Naive thymus-derived CD8-positive, alpha-beta T cell (primary cell): ENCODE measurements at regions not wholly inside any gene's neighbourhood (a gene's known extent, or its start where the extent isn't known, plus 50 kb on each side); places are given as distances from the start of the nearest gene placed in this dataset.

Source experiments
- ATAC-seq, 2 donors: fragments of 150-1000 bp; cut with Tn5 transposase in 1 of 2; sonication (Bioruptor Pico), chemical (Tn5 transposase) in 1 of 2; 1 replicate in 1 of 2; 2 replicates in 1 of 2; pipeline ENCODE4 v1.10.0; 2021; ENCODE audit warnings: mild to moderate bottlenecking in 2 of 2, moderate library complexity in 2 of 2
- POLR2A ChIA-PET: fragments of 350-600 bp; sonication (Branson Sonifier 250); formaldehyde crosslinking; loops from one replicate; lab custom pipeline; 2021; ENCODE audit warnings: antibody characterized with exemption; lab: Charles Lee
- DNase-seq, 10 donors: peaks; one replicate each; pipeline versions ENCODE4 v3.0.0 to v3.0.0-alpha.2; 2020 to 2022
- H3K27ac Mint-ChIP-seq, 10 donors: one replicate each; pipeline ENCODE4 v1.8.0; 2020 to 2022; ENCODE audit warnings: mild to moderate bottlenecking in 10 of 10, mixed read lengths in 10 of 10, moderate library complexity in 4 of 10, inconsistent platforms in 1 of 10
- H3K27me3 Mint-ChIP-seq, 5 donors: one replicate each; pipeline ENCODE4 v1.8.0; 2021 to 2022; ENCODE audit warnings: mixed read lengths in 5 of 5
- H3K36me3 Mint-ChIP-seq, 3 donors: one replicate each; pipeline ENCODE4 v1.8.0; 2020 to 2022; ENCODE audit warnings: mixed read lengths in 3 of 3, mild to moderate bottlenecking in 2 of 3, inconsistent platforms in 1 of 3
- H3K4me1 Mint-ChIP-seq, 4 donors: one replicate each; pipeline ENCODE4 v1.8.0; 2021 to 2022; ENCODE audit warnings: mixed read lengths in 4 of 4
- H3K4me3 Mint-ChIP-seq, 10 donors: one replicate each; pipeline ENCODE4 v1.8.0; 2020 to 2022; ENCODE audit warnings: mild to moderate bottlenecking in 10 of 10, mixed read lengths in 10 of 10, moderate library complexity in 6 of 10, inconsistent platforms in 1 of 10
- H3K9me3 Mint-ChIP-seq, 9 donors: one replicate each; pipeline ENCODE4 v1.8.0; 2020 to 2022; ENCODE audit warnings: mixed read lengths in 9 of 9, mild to moderate bottlenecking in 3 of 9, inconsistent platforms in 1 of 9, moderate library complexity in 1 of 9

DNA sequence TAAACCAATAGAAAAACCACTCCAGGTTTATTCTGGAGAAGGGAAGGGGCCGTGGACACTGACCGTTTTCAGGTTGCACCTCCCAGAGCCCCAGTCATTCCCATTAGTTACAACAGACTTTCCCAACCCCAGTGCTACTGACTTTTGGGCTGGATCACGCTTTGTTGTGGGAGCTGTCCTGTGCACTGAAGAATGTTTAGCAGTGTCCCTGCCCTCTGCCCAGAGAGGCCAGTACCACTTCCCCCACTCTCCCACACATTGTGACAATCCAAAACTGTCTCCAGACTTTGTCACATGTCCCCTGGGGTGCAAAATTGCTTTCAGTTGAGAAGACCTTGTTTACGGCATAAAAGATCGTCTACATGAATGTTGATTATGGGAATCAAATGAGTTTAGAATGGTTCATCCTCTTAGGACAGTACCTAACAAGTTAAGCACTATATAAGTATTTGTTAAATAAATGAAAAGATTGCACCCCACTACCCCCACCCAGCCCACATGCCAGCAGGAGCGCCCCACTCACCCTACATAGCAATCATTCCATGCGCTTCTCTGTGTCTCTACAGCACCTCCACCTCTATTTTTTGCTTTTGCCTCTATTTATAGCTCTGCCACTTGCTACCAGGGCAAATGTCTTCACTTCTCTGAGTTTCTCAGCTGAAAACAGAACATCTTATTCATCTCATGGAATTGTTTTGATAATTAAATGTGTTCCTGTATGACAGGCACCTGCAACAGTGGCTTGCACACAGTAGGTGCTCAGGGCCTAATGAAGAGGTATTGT, 104.9 kb downstream of the AXIN2 start:
- H3K4me3 Mint-ChIP-seq = no peak overlapping the region
- no peak for DNase-seq
- H3K9me3 Mint-ChIP-seq = peaks cover 0 to 5% (median 0%) of the 10 kb centered on the region in 9 donors
- peaks cover 0 to 3% (median 2%) of the 10 kb centered on the region in 5 donors for H3K27me3 Mint-ChIP-seq
- H3K27ac Mint-ChIP-seq = peak overlapping the region in 1 of 10 donors; percentile 5
- no peak for ATAC-seq
- H3K4me1 Mint-ChIP-seq = peaks cover 0 to 9% (median 3%) of the 10 kb centered on the region in 4 donors
- POLR2A ChIA-PET = no interaction called here
- no peaks in the 10 kb centered on the region for H3K36me3 Mint-ChIP-seq

DNA sequence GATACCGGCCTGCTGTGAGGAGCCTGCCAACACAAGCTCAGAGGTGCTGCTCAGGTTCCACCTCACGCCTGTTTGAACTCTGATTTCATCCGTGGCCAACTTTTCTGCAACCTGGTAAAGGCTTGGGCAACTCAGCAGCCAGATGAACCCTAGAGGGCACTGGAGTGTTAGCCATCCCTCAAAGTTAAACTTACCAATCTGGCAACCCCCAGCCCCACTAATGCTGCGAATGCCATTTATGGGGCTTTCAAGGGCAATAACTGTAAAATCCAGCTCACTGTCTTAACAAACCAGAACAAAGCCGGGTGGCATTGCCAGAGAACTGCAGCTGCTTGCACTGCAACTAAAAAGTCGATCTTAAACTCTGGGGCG, 105.5 kb downstream of the AXIN2 start:
- ATAC-seq (peak in 1 of 2 donors; percentile 43), DNase-seq (peak in 6 of 10 donors; percentile 2 to 40 (median 20))
- Mint-ChIP-seq H3K27ac (peak overlapping the region in 1 of 10 donors; percentile 20), H3K4me1 (peaks cover 0 to 9% (median 3%) of the 10 kb centered on the region in 4 donors), H3K4me3 (no peak overlapping the region), H3K27me3 (peaks cover 0 to 3% (median 2%) of the 10 kb centered on the region in 5 donors), H3K9me3 (peaks cover 0 to 9% (median 0%) of the 10 kb centered on the region in 9 donors), H3K36me3 (no peaks in the 10 kb centered on the region)
- POLR2A ChIA-PET = no interaction called here

GRCh38 chr17:65455154-65455971, 106.1 kb downstream of the AXIN2 start:
- H3K36me3 Mint-ChIP-seq = no peaks in the 10 kb centered on the region
- H3K27me3 Mint-ChIP-seq = peaks cover 0 to 3% (median 2%) of the 10 kb centered on the region in 5 donors
- no peak overlapping the region for H3K4me3 Mint-ChIP-seq
- peaks cover 0 to 9% (median 3%) of the 10 kb centered on the region in 4 donors for H3K4me1 Mint-ChIP-seq
- ATAC-seq (no peak), DNase-seq (no peak)
- POLR2A ChIA-PET = no interaction called here
- peak overlapping the region in 1 of 10 donors; percentile 20 for H3K27ac Mint-ChIP-seq
- H3K9me3 Mint-ChIP-seq = peaks cover 0 to 9% (median 0%) of the 10 kb centered on the region in 9 donors

DNA sequence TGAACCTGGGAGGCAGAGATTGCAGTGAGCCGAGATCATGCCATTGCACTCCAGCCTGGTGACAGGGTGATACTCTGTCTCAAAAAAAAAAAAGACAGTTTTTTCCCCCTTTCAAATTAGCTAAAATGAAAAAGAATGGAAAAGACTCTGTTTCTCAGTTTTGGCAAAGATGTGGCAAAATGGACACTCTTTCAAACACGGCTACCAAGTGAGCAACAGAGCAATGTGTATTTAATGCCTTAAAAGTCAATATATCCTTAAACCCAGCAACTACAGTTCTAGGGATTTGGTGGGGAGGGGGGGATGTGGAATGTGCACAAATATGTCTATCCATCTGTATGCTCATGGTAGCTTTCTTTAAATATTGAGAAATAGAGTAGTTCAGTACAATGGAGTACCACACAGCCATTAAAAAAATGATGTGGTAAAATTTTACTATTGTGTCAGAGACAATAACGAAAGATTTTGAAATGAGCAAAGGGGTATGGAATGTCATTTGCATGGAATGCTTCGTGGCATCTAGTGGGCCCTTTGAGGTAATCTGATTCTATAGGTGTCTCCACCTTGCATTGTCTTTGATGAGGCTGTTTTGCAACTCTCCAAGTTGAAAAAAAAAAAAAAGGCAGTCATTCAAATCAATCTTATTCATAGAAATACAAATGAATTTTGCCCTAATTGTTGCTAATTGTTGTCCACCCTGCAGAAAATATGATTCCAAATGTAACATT, 108.1 kb downstream of the AXIN2 start:
- Mint-ChIP-seq H3K36me3 (peaks cover 0 to 5% (median 0%) of the 10 kb centered on the region in 3 donors), H3K4me3 (no peak overlapping the region), H3K27ac (no peak overlapping the region), H3K4me1 (peaks cover 0 to 7% (median 1%) of the 10 kb centered on the region in 4 donors), H3K9me3 (peaks cover 0 to 9% (median 0%) of the 10 kb centered on the region in 9 donors), H3K27me3 (peaks cover 0 to 3% (median 0%) of the 10 kb centered on the region in 5 donors)
- ATAC-seq = no peak
- POLR2A ChIA-PET = no interaction called here
- no peak for DNase-seq

DNA sequence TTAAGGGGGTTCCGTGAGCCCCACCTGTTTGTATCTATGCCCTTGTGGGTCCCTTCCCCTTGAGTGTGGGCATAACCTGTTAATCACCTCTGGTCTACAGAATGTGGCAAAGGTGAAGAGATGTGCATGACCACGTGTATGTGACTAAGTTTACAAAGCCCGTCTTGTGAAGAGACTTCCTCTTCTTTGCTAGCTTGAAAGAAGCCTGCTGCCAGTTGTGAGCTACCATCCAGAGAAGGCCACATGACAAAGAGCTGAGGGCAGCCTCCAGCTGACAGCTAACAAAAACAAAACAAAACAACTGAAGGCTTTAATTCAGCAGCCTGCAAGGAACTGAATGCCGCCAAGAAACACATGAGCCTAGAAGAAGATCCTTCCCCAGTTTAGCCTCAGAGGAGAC, 112.0 kb downstream of the AXIN2 start:
- POLR2A ChIA-PET = no interaction called here
- Mint-ChIP-seq H3K36me3 (peaks cover 0 to 5% (median 0%) of the 10 kb centered on the region in 3 donors), H3K9me3 (peaks cover 0 to 9% (median 0%) of the 10 kb centered on the region in 9 donors), H3K4me3 (no peak overlapping the region), H3K4me1 (peaks cover 0 to 9% (median 0%) of the 10 kb centered on the region in 4 donors), H3K27me3 (peaks cover 0 to 10% (median 0%) of the 10 kb centered on the region in 5 donors), H3K27ac (no peak overlapping the region)
- ATAC-seq = no peak
- no peak for DNase-seq

- ATAC-seq (no peak), DNase-seq (no peak)
- H3K36me3 Mint-ChIP-seq = peaks cover 0 to 5% (median 0%) of the 10 kb centered on the region in 3 donors
- peaks cover 0 to 9% (median 0%) of the 10 kb centered on the region in 9 donors for H3K9me3 Mint-ChIP-seq
- H3K4me3 Mint-ChIP-seq = no peak overlapping the region
- H3K27ac Mint-ChIP-seq = no peak overlapping the region
- peaks cover 0 to 9% (median 0%) of the 10 kb centered on the region in 4 donors for H3K4me1 Mint-ChIP-seq
- peaks cover 0 to 10% (median 3%) of the 10 kb centered on the region in 5 donors for H3K27me3 Mint-ChIP-seq
- POLR2A ChIA-PET = no interaction called here
Measured at GRCh38 chr17:65447823-65448222, 113.6 kb downstream of the AXIN2 start.

DNA sequence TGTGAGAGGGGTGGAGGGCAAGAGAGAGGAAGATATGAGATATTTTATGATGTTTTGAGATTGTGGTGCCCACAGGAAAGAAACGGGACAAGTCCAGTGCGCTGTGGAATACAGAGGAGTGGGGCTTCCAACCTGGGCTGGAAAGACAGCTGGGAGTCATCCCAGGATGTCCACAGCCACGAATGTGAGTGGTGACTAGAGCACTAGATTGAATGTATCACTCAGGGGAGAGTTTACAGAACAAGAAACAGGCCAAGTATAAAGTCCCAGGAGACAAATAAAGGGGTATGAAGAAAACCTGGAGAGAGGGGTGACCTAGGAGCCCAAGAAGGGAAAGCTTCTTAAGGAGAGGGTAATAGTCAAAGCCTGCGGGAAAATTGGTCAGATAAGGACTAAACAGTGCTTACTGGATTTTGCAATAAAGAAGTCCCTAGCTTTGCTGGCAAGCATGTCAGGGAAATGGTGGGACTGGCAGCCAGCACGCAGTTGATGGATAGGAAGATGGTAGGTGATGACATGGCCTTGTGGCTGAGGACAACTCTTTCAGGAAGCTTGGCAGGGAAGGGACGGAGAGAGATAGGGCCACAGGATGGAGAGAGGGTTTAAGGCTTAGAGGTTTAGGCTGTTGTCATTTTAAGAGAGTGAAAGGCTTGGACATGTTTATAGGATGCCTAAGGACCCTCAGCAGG, 114.5 kb downstream of the AXIN2 start:
- Mint-ChIP-seq H3K27me3 (peaks cover 0 to 10% (median 3%) of the 10 kb centered on the region in 5 donors), H3K27ac (no peak overlapping the region), H3K36me3 (peaks cover 0 to 5% (median 0%) of the 10 kb centered on the region in 3 donors), H3K4me1 (peaks cover 0 to 6% (median 0%) of the 10 kb centered on the region in 4 donors), H3K9me3 (peaks cover 0 to 9% (median 0%) of the 10 kb centered on the region in 9 donors), H3K4me3 (no peak overlapping the region)
- DNase-seq = no peak
- no peak for ATAC-seq
- POLR2A ChIA-PET = no interaction called here

DNA sequence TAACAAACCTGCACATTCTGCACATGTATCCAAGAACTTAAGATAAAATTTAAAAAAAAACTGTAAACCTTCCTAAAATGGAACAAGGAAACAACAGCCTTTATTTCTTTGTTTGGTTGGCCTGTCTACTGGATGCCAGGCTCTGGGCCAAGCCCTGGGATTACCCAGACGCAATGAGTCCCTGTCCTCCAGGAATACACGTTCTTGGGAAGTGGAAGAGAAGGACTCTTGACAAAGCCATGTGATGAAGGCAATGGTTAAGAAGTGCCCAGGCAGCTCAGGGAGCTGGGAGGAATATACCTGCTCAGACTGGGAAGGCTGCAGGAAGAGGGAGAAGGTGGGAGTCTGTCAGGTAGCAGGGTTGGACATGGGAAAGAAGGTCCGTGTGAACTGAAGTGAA, 115.4 kb downstream of the AXIN2 start:
- H3K27ac Mint-ChIP-seq = no peak overlapping the region
- POLR2A ChIA-PET = no interaction called here
- H3K4me1 Mint-ChIP-seq = peaks cover 0 to 8% (median 0%) of the 10 kb centered on the region in 4 donors
- H3K9me3 Mint-ChIP-seq = peaks cover 0 to 8% (median 0%) of the 10 kb centered on the region in 9 donors
- H3K27me3 Mint-ChIP-seq = peaks cover 3 to 10% (median 3%) of the 10 kb centered on the region in 5 donors
- DNase-seq (no peak), ATAC-seq (no peak)
- H3K4me3 Mint-ChIP-seq = no peak overlapping the region
- H3K36me3 Mint-ChIP-seq = peaks cover 0 to 5% (median 0%) of the 10 kb centered on the region in 3 donors

GRCh38 chr17:65444049-65444448, 117.4 kb downstream of the AXIN2 start:
- Mint-ChIP-seq H3K9me3 (peaks cover 0 to under 1% (median 0%) of the 10 kb centered on the region in 9 donors), H3K36me3 (no peaks in the 10 kb centered on the region), H3K27ac (no peak overlapping the region), H3K4me3 (no peak overlapping the region), H3K4me1 (peaks cover 0 to 8% (median 0%) of the 10 kb centered on the region in 4 donors), H3K27me3 (peaks cover 3 to 13% (median 9%) of the 10 kb centered on the region in 5 donors)
- no peak for DNase-seq
- no peak for ATAC-seq
- POLR2A ChIA-PET = no interaction called here

- H3K4me3 Mint-ChIP-seq = no peak overlapping the region
- no peaks in the 10 kb centered on the region for H3K9me3 Mint-ChIP-seq
- POLR2A ChIA-PET = no interaction called here
- no peak overlapping the region for H3K27ac Mint-ChIP-seq
- ATAC-seq (no peak), DNase-seq (no peak)
- peaks cover 0 to 8% (median 0%) of the 10 kb centered on the region in 4 donors for H3K4me1 Mint-ChIP-seq
- H3K27me3 Mint-ChIP-seq = peaks cover 6 to 22% (median 15%) of the 10 kb centered on the region in 5 donors
- H3K36me3 Mint-ChIP-seq = no peaks in the 10 kb centered on the region
Measured at GRCh38 chr17:65442691-65443090, 118.8 kb downstream of the AXIN2 start.

DNA sequence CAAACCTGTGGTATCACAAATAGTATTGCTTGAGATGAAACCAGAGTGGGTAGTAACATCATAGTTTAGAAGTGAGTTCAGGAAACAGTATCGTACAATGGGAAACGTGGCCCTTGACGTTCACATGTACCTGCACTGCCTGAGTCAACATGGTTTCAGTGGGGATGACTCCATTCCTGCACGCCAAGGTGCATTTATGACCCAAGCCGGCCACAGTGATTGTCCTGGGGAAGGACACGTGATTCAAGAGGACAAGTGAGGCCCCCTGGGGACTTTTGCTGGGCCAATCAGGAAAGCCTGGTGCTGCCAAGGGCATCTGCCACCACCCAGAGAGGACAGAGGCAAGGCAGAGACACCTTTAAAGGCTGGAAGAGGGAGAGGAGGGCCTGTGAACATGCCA, 119.2 kb downstream of the AXIN2 start:
- Mint-ChIP-seq H3K27ac (no peak overlapping the region), H3K27me3 (peaks cover 6 to 25% (median 18%) of the 10 kb centered on the region in 5 donors), H3K4me1 (peaks cover 0 to 8% (median 0%) of the 10 kb centered on the region in 4 donors), H3K9me3 (no peaks in the 10 kb centered on the region), H3K36me3 (no peaks in the 10 kb centered on the region), H3K4me3 (no peak overlapping the region)
- POLR2A ChIA-PET = no interaction called here
- no peak for ATAC-seq
- no peak for DNase-seq
